ENCODE measurements at regions not wholly inside any gene's neighbourhood (a gene's known extent, or its start where the extent isn't known, plus 50 kb on each side); places are given as distances from the start of the nearest gene placed in this dataset.
A peak's percentile ranks its signal among the peaks of the same experiment; 100 is the strongest.
"Not testable (repeated sequence)": the region's sequence is repeated elsewhere in the genome, so short reads cannot be mapped to it uniquely, and the experiment has no call there.

GRCh38 chr4:160117686-160118085 is 1014.8 kb downstream of the RAPGEF2 start:
- no peak overlapping the region for H3K4me3 Mint-ChIP-seq
- DNase-seq (ENCODE audit: low spot score) (no peak), ATAC-seq (no peak)
- H3K36me3 Mint-ChIP-seq, result peaks cover 7% of the 10 kb centered on the region
- H3K27ac Mint-ChIP-seq, result no peak overlapping the region
- H3K27me3 Mint-ChIP-seq, result no peaks in the 10 kb centered on the region
- H3K9me3 Mint-ChIP-seq, result peaks cover 11% of the 10 kb centered on the region
- no peaks in the 10 kb centered on the region for H3K4me1 Mint-ChIP-seq (ENCODE audit: low read depth in 2 of 2)

DNA sequence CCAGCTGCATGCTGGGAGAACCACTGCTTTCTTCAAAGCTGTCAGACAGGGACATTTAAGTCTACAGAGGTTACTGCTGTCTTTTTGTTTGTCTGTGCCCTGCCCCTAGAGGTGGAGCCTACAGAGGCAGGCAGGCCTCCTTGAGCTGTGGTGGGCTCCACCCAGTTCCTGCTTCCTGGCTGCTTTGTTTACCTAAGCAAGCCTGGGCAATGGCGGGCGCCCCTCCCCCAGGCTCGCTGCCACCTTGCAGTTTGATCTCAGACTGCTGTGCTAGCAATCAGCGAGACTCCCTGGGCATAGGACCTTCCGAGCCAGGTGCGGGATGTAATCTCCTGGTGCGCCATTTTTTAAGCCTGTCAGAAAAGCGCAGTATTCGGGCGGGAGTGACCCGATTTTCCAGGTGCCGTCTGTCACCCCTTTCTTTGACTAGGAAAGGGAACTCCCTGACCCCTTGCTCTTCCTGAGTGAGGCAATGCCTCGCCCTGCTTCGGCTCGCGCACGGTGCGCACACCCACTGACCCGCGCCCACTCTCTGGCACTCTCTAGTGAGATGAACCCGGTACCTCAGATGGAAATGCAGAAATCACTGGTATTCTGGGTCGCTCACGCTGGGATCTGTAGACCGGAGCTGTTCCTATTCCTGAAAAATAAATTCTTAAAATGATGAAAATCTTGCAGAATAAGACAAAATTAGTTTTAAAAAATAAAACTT is 1022.9 kb downstream of the RAPGEF2 start:
- H3K36me3 Mint-ChIP-seq; H3K4me3 Mint-ChIP-seq; H3K9me3 Mint-ChIP-seq; H3K27ac Mint-ChIP-seq; ATAC-seq; H3K27me3 Mint-ChIP-seq; H3K4me1 Mint-ChIP-seq (ENCODE audit: low read depth in 2 of 2); DNase-seq (ENCODE audit: low spot score): not testable (repeated sequence)

GRCh38 chr4:160127211-160127610 is 1024.3 kb downstream of the RAPGEF2 start:
- no peak overlapping the region for H3K27ac Mint-ChIP-seq
- H3K4me1 Mint-ChIP-seq (ENCODE audit: low read depth in 2 of 2), result no peaks in the 10 kb centered on the region
- DNase-seq (ENCODE audit: low spot score), result no peak
- H3K27me3 Mint-ChIP-seq, result no peaks in the 10 kb centered on the region
- H3K36me3 Mint-ChIP-seq, result peaks cover 14% of the 10 kb centered on the region
- no peak overlapping the region for H3K4me3 Mint-ChIP-seq
- ATAC-seq, result no peak
- H3K9me3 Mint-ChIP-seq, result peaks cover 16% of the 10 kb centered on the region

GRCh38 chr4:160129439-160129838 is 1026.6 kb downstream of the RAPGEF2 start:
- Mint-ChIP-seq H3K36me3 (peaks cover 21% of the 10 kb centered on the region), H3K4me3 (no peak overlapping the region), H3K9me3 (peaks cover 21% of the 10 kb centered on the region), H3K4me1 (ENCODE audit: low read depth in 2 of 2) (no peaks in the 10 kb centered on the region), H3K27me3 (no peaks in the 10 kb centered on the region), H3K27ac (no peak overlapping the region)
- ATAC-seq, result no peak
- no peak for DNase-seq (ENCODE audit: low spot score)

- Mint-ChIP-seq H3K9me3 (peaks cover 25% of the 10 kb centered on the region), H3K27ac (no peak overlapping the region), H3K4me1 (ENCODE audit: low read depth in 2 of 2) (no peaks in the 10 kb centered on the region), H3K36me3 (peaks cover 14% of the 10 kb centered on the region), H3K4me3 (no peak overlapping the region), H3K27me3 (no peaks in the 10 kb centered on the region)
- no peak for ATAC-seq
- no peak for DNase-seq (ENCODE audit: low spot score)
These were observed 1033.1 kb downstream of the RAPGEF2 start for GRCh38 chr4:160136021-160136420.

DNA sequence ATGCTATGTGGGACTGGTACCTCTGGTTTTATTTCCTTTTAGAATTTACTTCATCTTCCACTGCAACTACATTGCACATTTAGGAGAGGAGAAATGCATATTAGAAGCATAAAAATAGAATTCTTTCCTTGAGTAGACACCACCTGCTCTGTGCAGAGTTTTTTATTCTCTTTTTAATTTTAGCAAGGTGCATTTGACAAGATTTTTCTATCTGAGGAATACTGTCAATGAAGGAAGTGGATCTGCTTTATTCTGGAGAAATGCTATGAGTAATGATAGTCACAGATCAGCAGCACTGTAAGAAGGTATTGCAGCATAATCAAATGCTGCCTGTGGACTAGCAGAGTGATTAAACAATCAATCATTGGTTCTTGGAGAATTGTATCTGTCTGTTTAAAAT is 1038.3 kb downstream of the RAPGEF2 start:
- DNase-seq (ENCODE audit: low spot score) (no peak), ATAC-seq (no peak)
- Mint-ChIP-seq H3K9me3 (peaks cover 18% of the 10 kb centered on the region), H3K27me3 (no peaks in the 10 kb centered on the region), H3K27ac (no peak overlapping the region), H3K36me3 (peaks cover 4% of the 10 kb centered on the region), H3K4me1 (ENCODE audit: low read depth in 2 of 2) (no peaks in the 10 kb centered on the region), H3K4me3 (no peak overlapping the region)

DNA sequence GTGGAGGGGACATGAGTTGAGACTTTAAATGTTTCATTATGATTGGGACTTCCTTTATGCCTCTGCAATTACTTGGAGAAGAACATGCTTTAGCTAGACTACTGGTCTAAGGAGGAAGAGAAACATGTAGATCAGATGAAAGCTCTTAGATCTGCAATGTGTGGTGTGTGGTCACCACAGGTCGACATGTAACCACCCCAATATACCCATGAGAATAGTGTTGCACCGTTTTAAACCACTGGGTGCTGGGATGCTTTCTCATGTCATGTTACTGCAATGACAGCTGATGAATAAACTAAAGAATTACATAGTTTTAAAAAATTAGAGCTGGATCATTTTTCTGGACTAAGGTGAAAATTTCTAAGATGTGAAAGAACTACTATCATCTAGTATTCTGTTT is 1039.7 kb downstream of the RAPGEF2 start:
- peaks cover 4% of the 10 kb centered on the region for H3K36me3 Mint-ChIP-seq
- ATAC-seq (no peak), DNase-seq (ENCODE audit: low spot score) (no peak)
- peaks cover 14% of the 10 kb centered on the region for H3K9me3 Mint-ChIP-seq
- H3K4me3 Mint-ChIP-seq, result no peak overlapping the region
- H3K4me1 Mint-ChIP-seq (ENCODE audit: low read depth in 2 of 2), result no peaks in the 10 kb centered on the region
- no peaks in the 10 kb centered on the region for H3K27me3 Mint-ChIP-seq
- no peak overlapping the region for H3K27ac Mint-ChIP-seq

DNA sequence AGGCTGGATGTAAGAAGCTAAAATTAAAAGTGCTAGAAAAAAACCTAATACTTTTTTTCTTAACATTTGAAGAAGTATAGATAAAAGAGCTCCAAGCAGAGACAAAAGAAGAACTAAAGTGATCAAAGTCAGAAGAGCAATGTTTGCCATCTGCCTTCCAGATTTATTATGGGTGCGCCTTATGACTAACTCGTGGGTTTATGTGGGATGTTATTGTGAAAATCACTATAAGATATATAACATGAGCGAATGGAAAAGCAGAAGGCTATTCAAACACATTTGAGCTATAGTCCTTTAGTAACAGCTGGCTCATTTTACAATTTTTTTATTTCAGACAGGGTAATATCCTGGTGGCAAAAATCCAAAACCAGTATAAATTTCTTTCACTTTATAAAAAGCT is 1040.7 kb downstream of the RAPGEF2 start:
- Mint-ChIP-seq H3K36me3 (peaks cover 4% of the 10 kb centered on the region), H3K27me3 (no peaks in the 10 kb centered on the region), H3K9me3 (peaks cover 12% of the 10 kb centered on the region), H3K27ac (no peak overlapping the region), H3K4me3 (no peak overlapping the region), H3K4me1 (ENCODE audit: low read depth in 2 of 2) (no peaks in the 10 kb centered on the region)
- DNase-seq (ENCODE audit: low spot score) (no peak), ATAC-seq (no peak)

DNA sequence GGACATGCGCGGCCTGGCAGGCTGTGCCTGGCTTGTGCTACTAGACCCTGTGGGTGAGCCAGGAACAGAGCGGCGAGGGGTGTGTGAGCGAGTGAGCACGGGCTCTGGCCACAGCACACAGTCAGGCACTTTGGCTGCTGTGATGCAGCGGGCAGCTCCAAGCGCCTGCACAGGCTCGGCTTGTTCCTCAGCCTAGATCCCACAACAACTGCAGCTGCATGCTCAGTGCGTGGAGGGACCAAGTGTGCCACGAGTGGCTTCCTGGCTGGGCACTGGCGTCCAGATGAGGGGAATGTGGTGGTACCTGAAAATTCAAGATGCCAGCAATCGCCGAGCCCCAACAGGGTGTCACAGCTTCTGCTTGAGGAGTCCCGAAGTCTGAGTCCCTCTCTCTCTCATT is 1056.6 kb downstream of the RAPGEF2 start:
- Mint-ChIP-seq H3K27me3 (no peaks in the 10 kb centered on the region), H3K27ac (no peak overlapping the region), H3K9me3 (peaks cover 12% of the 10 kb centered on the region), H3K36me3 (peaks cover 4% of the 10 kb centered on the region), H3K4me1 (ENCODE audit: low read depth in 2 of 2) (no peaks in the 10 kb centered on the region), H3K4me3 (no peak overlapping the region)
- DNase-seq (ENCODE audit: low spot score) (no peak), ATAC-seq (peak in 1 of 2 donors; percentile 24)

- no peak overlapping the region for H3K27ac Mint-ChIP-seq
- ATAC-seq, result no peak
- H3K4me1 Mint-ChIP-seq (ENCODE audit: low read depth in 2 of 2), result no peaks in the 10 kb centered on the region
- H3K27me3 Mint-ChIP-seq, result no peaks in the 10 kb centered on the region
- peaks cover 10% of the 10 kb centered on the region for H3K9me3 Mint-ChIP-seq
- H3K4me3 Mint-ChIP-seq, result no peak overlapping the region
- DNase-seq (ENCODE audit: low spot score), result no peak
- H3K36me3 Mint-ChIP-seq, result peaks cover 1% of the 10 kb centered on the region
These were observed 1058.1 kb downstream of the RAPGEF2 start for GRCh38 chr4:160161026-160161425.

DNA sequence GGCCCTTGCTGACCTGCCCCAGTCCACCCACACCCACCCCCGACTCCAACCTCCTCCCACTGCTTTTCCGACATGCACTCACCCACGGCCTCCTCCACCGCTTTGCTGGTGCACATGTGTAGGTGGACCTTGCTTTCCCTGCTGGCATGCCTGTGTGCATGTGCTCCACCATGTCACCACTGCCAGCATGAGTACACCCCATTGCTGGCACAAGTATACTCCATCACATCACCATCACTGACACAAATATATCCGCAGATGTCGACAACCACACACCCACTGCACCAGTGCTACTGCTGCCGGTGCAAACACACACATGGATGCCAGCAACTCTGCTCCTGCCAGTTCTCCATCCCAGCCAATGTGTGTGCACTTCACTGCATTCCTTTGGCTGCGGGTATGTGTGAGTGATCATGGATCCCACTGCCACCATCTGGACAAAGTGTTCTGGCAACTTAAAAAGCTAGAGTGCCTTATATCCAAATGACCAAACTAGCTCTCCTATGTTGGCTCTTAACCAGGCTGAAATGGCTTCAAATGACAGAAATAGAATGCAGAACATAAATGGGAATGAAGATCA is 1072.3 kb downstream of the RAPGEF2 start:
- H3K36me3 Mint-ChIP-seq, result no peaks in the 10 kb centered on the region
- no peaks in the 10 kb centered on the region for H3K4me1 Mint-ChIP-seq (ENCODE audit: low read depth in 2 of 2)
- H3K4me3 Mint-ChIP-seq, result no peak overlapping the region
- peaks cover 28% of the 10 kb centered on the region for H3K9me3 Mint-ChIP-seq
- H3K27ac Mint-ChIP-seq, result no peak overlapping the region
- DNase-seq (ENCODE audit: low spot score), result no peak
- ATAC-seq, result no peak
- H3K27me3 Mint-ChIP-seq, result no peaks in the 10 kb centered on the region

DNA sequence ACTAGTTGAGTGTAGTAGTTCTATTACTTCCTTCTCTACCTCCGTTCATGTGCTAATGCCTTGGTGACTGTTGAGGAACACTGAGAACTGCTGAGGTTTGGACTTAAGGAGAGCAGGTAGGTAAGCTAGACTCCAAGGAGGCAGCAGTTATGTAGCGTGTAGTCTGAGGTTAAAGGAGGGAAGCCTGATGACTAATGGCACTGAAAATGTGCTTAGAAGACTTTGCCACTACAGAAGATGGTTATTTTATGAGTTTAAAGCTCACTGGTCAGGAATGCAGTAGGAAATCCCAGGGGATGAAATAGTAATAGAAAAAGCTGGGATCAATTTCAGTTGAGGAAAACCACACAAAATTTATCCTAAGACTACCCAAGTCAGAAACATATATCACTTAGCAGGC is 1077.3 kb downstream of the RAPGEF2 start:
- Mint-ChIP-seq H3K36me3 (no peaks in the 10 kb centered on the region), H3K4me3 (no peak overlapping the region), H3K9me3 (peaks cover 22% of the 10 kb centered on the region), H3K4me1 (ENCODE audit: low read depth in 2 of 2) (no peaks in the 10 kb centered on the region), H3K27me3 (no peaks in the 10 kb centered on the region), H3K27ac (no peak overlapping the region)
- DNase-seq (ENCODE audit: low spot score) (no peak), ATAC-seq (no peak)

DNA sequence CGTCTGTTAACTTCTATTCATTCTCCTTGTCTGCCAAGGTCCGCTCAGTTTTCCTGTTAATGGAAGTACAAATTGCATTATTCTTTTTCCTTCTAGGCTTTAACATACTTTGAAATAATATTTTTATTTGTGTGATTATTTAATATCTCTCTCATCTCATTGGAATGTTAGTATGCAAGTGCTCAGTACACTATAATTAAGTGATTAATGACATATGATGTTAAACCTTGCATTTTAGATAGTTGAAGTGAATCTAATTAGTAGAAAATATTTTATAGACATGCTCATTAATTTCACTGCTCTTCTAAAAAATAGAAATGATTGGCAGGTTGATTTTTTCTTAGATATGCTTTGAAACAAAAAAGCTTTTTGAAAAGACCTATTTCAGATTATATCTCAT is 1079.8 kb downstream of the RAPGEF2 start:
- no peak overlapping the region for H3K4me3 Mint-ChIP-seq
- no peak for ATAC-seq
- H3K36me3 Mint-ChIP-seq, result no peaks in the 10 kb centered on the region
- DNase-seq (ENCODE audit: low spot score), result no peak
- H3K4me1 Mint-ChIP-seq (ENCODE audit: low read depth in 2 of 2), result no peaks in the 10 kb centered on the region
- no peaks in the 10 kb centered on the region for H3K27me3 Mint-ChIP-seq
- H3K27ac Mint-ChIP-seq, result no peak overlapping the region
- peaks cover 23% of the 10 kb centered on the region for H3K9me3 Mint-ChIP-seq

DNA sequence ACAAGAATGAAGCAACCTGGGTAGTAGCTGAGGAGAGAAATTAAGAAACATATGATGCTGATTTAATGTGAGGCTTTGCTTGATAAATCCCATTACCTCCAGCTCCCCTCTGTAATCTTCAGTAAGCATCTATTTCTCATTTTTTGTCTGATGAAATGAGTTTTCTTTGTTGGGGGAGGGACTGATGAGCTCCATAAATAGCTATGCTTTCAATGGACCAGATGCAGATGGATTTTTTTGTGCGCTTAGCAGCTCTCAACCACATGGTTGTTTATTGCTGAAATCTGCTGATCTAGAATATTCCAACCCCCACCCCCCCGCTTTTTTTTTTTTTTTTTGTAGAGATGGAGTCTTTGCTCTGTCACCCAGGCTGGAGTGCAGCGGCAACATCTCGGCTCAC is 1082.0 kb downstream of the RAPGEF2 start:
- Mint-ChIP-seq H3K27me3 (no peaks in the 10 kb centered on the region), H3K4me1 (ENCODE audit: low read depth in 2 of 2) (no peaks in the 10 kb centered on the region), H3K4me3 (no peak overlapping the region), H3K36me3 (no peaks in the 10 kb centered on the region), H3K9me3 (peaks cover 20% of the 10 kb centered on the region), H3K27ac (no peak overlapping the region)
- ATAC-seq (no peak), DNase-seq (ENCODE audit: low spot score) (no peak)

GRCh38 chr4:160193787-160194186 is 1090.9 kb downstream of the RAPGEF2 start:
- H3K27me3 Mint-ChIP-seq, result no peaks in the 10 kb centered on the region
- H3K36me3 Mint-ChIP-seq, result no peaks in the 10 kb centered on the region
- peaks cover 7% of the 10 kb centered on the region for H3K9me3 Mint-ChIP-seq
- H3K27ac Mint-ChIP-seq, result no peak overlapping the region
- no peak for DNase-seq (ENCODE audit: low spot score)
- H3K4me1 Mint-ChIP-seq (ENCODE audit: low read depth in 2 of 2), result no peaks in the 10 kb centered on the region
- ATAC-seq, result no peak
- no peak overlapping the region for H3K4me3 Mint-ChIP-seq

All from natural killer cell treated with Interleukin-12 subunit alpha and Interleukin-12 subunit beta and Interleukin-15 and Interleukin-18, amount 100 ng/mL, for 72 hours (primary cell).